Colonic mucosa (tissue), 4 donors: ENCODE measurements at regions not wholly inside any gene's neighbourhood (a gene's known extent, or its start where the extent isn't known, plus 50 kb on each side); places are given as distances from the start of the nearest gene placed in this dataset.

Source experiments
- DNase-seq: peaks from one replicate; pipeline ENCODE4 v3.0.0-alpha.2; 2020
- H3K27ac ChIP-seq: fragments of 200-600 bp; one replicate; pipeline ENCODE4 v1.8.0; 2021
- H3K27me3 ChIP-seq: fragments of 200-600 bp; one replicate; pipeline ENCODE4 v1.8.0; 2021
- H3K36me3 ChIP-seq: fragments of 200-600 bp; one replicate; pipeline ENCODE4 v1.8.0; 2021
- H3K4me1 ChIP-seq: fragments of 200-600 bp; one replicate; pipeline ENCODE4 v1.8.0; 2021; ENCODE audit warnings: mild to moderate bottlenecking
- H3K4me3 ChIP-seq: fragments of 200-600 bp; one replicate; pipeline ENCODE4 v1.8.0; 2021
- H3K9ac ChIP-seq, 2 donors: one replicate each; pipeline ENCODE4 v1.7.0; 2013; ENCODE audit warnings: control low read depth in 2 of 2, low read depth in 2 of 2, low read length in 2 of 2
- H3K9me3 ChIP-seq: fragments of 200-600 bp; one replicate; pipeline ENCODE4 v1.8.0; 2021
- CTCF ChIP-seq: fragments of 200-600 bp; IDR thresholded peaks from one replicate; pipeline ENCODE4 v1.8.0; 2022; ENCODE audit warnings: antibody characterized with exemption, mild to moderate bottlenecking
- intact Hi-C: fragments of 100-400 bp; cut with DNase I; formaldehyde crosslinking; loops from one replicate; pipeline ENCODE4 v1.14.1; 2022
- donor health status: healthy.
- donor health status: DM: no; HTN: no; CAD: no.
- donor health status: DM: no; HTN: no; CAD: no.

GRCh38 chr2:180840641-180841040, 139.8 kb upstream of the UBE2E3 start:
- TF ChIP-seq CTCF, result no peak
- no peaks in the 10 kb centered on the region for H3K27me3 ChIP-seq
- H3K36me3 ChIP-seq, result no peaks in the 10 kb centered on the region
- no peak overlapping the region for H3K27ac ChIP-seq
- no peaks in the 10 kb centered on the region for H3K4me1 ChIP-seq
- intact Hi-C loops, result no loop called here
- DNase-seq, result no peak
- no peak overlapping the region for H3K4me3 ChIP-seq
- H3K9me3 ChIP-seq, result no peaks in the 10 kb centered on the region
- no peak overlapping the region for H3K9ac ChIP-seq

GRCh38 chr2:180829836-180830235, 150.6 kb upstream of the UBE2E3 start:
- no peaks in the 10 kb centered on the region for H3K36me3 ChIP-seq
- no peak overlapping the region for H3K4me3 ChIP-seq
- H3K9ac ChIP-seq, result no peak overlapping the region
- no peaks in the 10 kb centered on the region for H3K27me3 ChIP-seq
- no peak overlapping the region for H3K27ac ChIP-seq
- DNase-seq, result no peak
- no peak for TF ChIP-seq CTCF
- intact Hi-C loops, result no loop called here
- no peaks in the 10 kb centered on the region for H3K4me1 ChIP-seq
- H3K9me3 ChIP-seq, result no peaks in the 10 kb centered on the region

- H3K9ac ChIP-seq, result no peak overlapping the region
- no peaks in the 10 kb centered on the region for H3K4me1 ChIP-seq
- TF ChIP-seq CTCF, result no peak
- H3K27ac ChIP-seq, result no peak overlapping the region
- H3K27me3 ChIP-seq, result no peaks in the 10 kb centered on the region
- H3K9me3 ChIP-seq, result no peaks in the 10 kb centered on the region
- H3K36me3 ChIP-seq, result no peaks in the 10 kb centered on the region
- DNase-seq, result no peak
- intact Hi-C loops, result no loop called here
- H3K4me3 ChIP-seq, result no peak overlapping the region
Observed at GRCh38 chr2:180829261-180829660, 151.1 kb upstream of the UBE2E3 start.

- H3K27ac ChIP-seq, result no peak overlapping the region
- intact Hi-C loops, result no loop called here
- H3K4me1 ChIP-seq, result no peaks in the 10 kb centered on the region
- no peaks in the 10 kb centered on the region for H3K36me3 ChIP-seq
- H3K4me3 ChIP-seq, result no peak overlapping the region
- DNase-seq, result no peak
- no peak overlapping the region for H3K9ac ChIP-seq
- TF ChIP-seq CTCF, result no peak
- H3K9me3 ChIP-seq, result no peaks in the 10 kb centered on the region
- H3K27me3 ChIP-seq, result no peaks in the 10 kb centered on the region
Observed at GRCh38 chr2:180828756-180829155, 151.6 kb upstream of the UBE2E3 start.

- Histone ChIP-seq H3K27me3 (no peaks in the 10 kb centered on the region), H3K27ac (no peak overlapping the region), H3K9me3 (no peaks in the 10 kb centered on the region), H3K36me3 (no peaks in the 10 kb centered on the region), H3K9ac (no peak overlapping the region), H3K4me1 (no peaks in the 10 kb centered on the region), H3K4me3 (no peak overlapping the region)
- intact Hi-C loops, result no loop called here
- no peak for DNase-seq
- no peak for TF ChIP-seq CTCF
Observed at GRCh38 chr2:180823546-180824141, 156.8 kb upstream of the UBE2E3 start.
